GM12873 (cell line): ENCODE measurements at regions not wholly inside any gene's neighbourhood (a gene's known extent, or its start where the extent isn't known, plus 50 kb on each side); places are given as distances from the start of the nearest gene placed in this dataset.

Experiments used
- CTCF ChIP-seq: IDR thresholded peaks from 2 replicates; pipeline ENCODE4 v1.5.1; 2012; ENCODE audit warnings: low read depth, mild to moderate bottlenecking, moderate library complexity, low read length, control low read depth; ENCODE audit not compliant: insufficient read depth; ENCODE audit errors: missing control alignments

DNA sequence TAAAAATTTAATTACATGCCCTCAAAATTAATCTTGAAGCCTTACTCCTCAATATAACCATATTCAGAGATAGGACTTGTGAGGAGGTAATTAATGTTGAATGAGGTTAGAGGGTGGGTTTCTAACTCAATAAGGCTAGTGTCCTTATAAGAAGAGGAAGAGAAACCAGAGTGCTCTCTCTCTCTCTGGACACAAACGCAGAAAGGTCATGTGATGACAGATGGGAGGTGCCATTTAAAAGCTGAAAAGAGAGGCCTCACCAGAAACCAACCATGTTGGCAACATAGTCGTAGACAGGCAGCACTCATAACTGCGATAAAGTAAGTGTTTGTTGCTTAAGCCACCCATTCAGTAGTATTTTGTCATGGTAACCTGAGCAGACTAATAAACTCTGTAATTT lies 378.5 kb upstream of the LMO3 start:
- no peak for TF ChIP-seq CTCF

DNA sequence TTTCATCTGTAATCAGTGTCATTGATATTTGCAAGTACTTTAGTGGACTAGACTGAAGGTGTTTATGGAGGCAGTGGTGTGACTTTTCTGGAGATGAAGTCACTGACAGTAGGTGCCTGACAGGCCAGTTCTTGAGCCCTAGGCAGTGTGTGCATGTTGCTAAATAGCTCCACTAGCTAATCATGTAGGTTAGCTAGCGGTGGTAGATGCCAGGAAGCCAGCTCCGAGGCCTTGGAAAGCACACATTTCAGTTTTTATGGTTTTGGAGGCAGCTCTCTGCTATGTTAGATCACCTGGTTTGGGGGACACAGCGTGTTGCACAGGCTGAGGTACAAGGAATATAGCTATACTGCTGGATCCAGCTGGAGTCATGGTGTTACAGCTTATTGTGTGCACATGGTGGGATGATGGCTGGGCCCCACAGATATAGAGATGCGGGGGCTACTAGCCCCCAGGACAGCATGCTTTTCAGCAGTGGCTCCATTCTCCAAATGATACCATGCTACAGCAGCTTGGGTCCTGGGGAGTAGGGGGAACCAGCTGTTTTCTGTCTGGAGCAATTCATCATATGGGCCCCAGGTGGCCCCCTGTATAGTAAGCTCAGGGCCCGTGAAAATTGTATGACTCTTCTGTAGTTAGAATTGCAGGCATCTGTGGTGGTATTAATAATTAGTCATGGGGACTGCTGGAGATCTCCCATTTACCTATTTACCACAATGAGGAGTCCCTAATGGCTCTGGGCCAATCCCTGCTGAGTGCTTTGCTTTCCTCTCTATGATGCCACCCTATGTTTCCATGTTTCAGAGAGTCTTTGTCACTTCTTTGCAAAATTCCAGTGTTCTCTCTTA lies 367.2 kb upstream of the LMO3 start:
- TF ChIP-seq CTCF: no peak

DNA sequence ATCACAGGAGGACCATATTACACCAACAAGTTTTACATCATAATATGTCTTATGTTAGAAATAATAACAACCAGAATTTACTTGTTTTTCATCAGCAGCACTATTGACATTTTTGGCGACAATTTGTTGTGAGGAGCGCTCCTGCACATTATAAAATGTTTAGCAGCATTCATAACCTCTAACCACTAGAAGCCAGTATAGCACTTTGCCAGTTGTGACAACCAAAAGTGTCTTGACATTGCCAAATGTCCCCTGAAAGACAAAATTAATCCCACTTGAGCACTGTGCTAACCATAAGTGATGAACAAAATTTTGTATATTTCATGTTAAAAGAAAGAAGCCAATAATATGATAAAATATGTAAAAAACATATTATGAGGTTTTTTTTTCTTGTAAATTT lies 356.9 kb upstream of the LMO3 start:
- TF ChIP-seq CTCF: no peak

DNA sequence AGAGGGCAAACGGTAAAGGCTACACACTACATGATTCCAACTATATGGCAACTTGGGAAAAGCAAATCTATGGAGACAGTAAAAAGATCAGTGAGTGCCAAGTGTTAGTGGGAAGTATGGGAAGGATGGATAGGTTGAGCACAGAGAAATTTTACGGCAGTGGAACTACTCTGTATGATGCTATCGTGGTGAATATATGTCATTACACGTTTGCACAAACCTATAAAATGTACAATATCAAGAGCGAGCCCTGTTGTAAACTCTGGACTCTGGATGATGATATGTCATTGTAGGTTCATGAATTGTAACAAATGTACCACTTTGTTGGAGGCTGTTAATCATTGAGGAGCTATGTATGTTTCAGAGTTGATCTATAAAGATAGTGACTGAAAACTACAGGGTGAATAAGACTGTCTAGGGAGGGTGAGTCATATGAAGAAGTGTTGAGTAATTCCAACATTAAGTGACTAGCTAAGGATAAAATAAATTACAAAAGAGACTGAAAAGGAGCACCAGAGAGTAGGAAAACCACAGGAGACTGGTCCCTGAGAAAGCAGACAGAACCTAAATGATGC lies 349.2 kb upstream of the LMO3 start:
- TF ChIP-seq CTCF: no peak

DNA sequence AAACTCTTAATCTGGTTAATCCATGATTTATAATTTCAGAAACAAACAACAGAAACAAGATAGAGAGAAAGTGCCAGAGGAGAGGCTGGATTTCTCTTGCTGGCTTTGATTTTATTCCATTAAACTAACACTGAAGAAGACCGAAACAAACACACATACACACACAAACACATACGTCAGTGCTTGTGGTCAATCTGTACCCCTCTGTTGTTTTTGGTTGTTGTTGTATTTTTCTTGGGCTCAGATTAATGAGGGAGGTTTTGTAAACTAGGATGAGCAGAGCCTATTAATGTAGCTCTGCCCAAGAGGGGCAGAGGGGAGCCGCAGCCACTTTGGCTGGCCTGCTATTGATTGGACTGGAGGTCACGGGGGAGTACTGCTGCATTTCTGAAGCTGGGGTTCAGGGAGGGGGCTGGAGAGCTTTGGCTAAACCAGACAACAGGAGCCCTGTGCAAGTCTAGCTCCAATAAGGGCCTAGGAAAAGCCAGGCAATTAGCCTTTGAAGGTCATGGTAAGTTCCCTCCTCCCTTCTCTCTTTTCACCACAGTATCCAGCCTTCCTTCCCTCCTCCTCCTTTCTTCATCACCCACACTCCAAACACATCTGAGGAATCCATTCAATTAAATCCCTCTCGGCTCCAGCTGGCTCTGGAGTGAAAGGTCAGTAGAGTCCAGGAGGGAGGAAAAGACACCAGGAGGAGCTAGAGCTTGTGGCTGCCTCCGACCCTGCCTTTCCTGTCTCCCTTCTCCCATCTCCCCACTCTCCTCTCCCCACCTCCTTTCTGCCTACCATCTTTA lies 344.1 kb upstream of the LMO3 start:
- TF ChIP-seq CTCF: no peak

DNA sequence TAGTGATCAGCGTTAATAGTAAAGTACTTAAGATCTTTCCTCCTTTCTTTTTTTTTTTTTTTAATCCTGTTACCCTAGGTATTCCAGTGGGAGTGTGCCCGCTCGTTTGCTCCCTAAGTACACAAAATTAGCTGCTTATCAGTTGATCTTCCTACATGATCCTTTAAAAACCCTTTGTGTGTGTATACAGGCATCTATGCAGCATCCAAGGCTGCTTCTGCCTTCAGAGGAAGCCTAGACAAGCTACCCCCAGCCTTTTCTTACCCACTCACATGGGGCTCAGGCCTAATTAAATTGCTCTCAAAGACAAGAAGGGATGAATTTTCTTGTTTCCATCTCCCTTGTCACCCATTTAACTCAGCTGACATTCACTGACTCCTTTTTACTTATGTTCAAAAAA lies 343.4 kb upstream of the LMO3 start:
- TF ChIP-seq CTCF: no peak

GRCh38 chr12:16946704-16947103 lies 340.7 kb upstream of the LMO3 start:
- no peak for TF ChIP-seq CTCF
